ENCODE measurements at regions not wholly inside any gene's neighbourhood (a gene's known extent, or its start where the extent isn't known, plus 50 kb on each side); places are given as distances from the start of the nearest gene placed in this dataset.

DNA sequence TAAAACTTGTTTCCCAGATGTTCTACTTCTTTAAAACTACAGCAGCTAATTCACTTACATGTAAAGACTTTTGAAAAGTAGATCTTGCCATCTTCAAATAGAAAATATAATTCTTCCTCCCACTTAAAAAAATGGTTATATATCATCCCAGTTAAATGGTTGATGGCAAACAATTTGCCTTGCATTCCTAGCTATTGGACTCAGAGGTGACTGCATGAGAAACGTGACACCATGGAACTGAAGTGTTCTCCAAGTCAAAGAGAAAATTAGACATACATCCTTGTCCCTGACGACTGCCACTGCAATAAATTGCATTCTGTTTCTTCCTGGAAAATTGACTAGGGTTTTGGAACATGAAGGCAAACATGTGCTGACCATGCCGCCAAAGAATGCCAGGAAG, 95.0 kb upstream of the POM121L12 start:
- no peak for TF ChIP-seq POLR2A (IDR thresholded peaks at IDR 0.05)
- TF ChIP-seq, protein P1, sequence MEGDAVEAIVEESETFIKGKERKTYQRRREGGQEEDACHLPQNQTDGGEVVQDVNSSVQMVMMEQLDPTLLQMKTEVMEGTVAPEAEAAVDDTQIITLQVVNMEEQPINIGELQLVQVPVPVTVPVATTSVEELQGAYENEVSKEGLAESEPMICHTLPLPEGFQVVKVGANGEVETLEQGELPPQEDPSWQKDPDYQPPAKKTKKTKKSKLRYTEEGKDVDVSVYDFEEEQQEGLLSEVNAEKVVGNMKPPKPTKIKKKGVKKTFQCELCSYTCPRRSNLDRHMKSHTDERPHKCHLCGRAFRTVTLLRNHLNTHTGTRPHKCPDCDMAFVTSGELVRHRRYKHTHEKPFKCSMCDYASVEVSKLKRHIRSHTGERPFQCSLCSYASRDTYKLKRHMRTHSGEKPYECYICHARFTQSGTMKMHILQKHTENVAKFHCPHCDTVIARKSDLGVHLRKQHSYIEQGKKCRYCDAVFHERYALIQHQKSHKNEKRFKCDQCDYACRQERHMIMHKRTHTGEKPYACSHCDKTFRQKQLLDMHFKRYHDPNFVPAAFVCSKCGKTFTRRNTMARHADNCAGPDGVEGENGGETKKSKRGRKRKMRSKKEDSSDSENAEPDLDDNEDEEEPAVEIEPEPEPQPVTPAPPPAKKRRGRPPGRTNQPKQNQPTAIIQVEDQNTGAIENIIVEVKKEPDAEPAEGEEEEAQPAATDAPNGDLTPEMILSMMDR (IDR thresholded peaks at IDR 0.05), result no peak
- TF ChIP-seq EP300 (IDR thresholded peaks at IDR 0.05), result no peak
